A673 (cell line): ENCODE measurements at regions not wholly inside any gene's neighbourhood (a gene's known extent, or its start where the extent isn't known, plus 50 kb on each side); places are given as distances from the start of the nearest gene placed in this dataset.
"Not testable (repeated sequence)": the region's sequence is repeated elsewhere in the genome, so short reads cannot be mapped to it uniquely, and the experiment has no call there.

Experiments
- BruUV-seq: library from RNA; stranded (reverse); fragments of 400-500 nt; replicated peaks from 2 replicates; lab custom pipeline; 2021; lab: Mats Ljungman, UMichigan
- CTCF ChIA-PET: fragments of 300-600 bp; sonication (Branson Sonifier 250); formaldehyde crosslinking; loops from one replicate; lab custom pipeline; 2022; ENCODE audit warnings: antibody characterized with exemption; lab: Charles Lee
- POLR2A ChIA-PET: fragments of 300-600 bp; sonication (Branson Sonifier 250); formaldehyde crosslinking; loops from one replicate; lab custom pipeline; 2022; ENCODE audit warnings: antibody characterized with exemption; ENCODE audit not compliant: low non-redundant PET; lab: Charles Lee
- DNase-seq: peaks from one replicate; pipeline ENCODE4 v3.0.0-alpha.2; 2015; ENCODE audit warnings: low spot score
- H3K27ac ChIP-seq: fragments of 200-600 bp; sonication (generic); 2 replicates; pipeline ENCODE4 v1.5.1; 2016; ENCODE audit warnings: mixed run types, low read depth, mild to moderate bottlenecking, mixed read lengths, antibody characterized with exemption, low read length; ENCODE audit not compliant: poor library complexity, severe bottlenecking
- H3K27me3 ChIP-seq: fragments of 200-600 bp; sonication (generic); replicated peaks from 2 replicates; pipeline ENCODE4 v1.6.1; 2017; ENCODE audit warnings: mixed run types, low read depth, mild to moderate bottlenecking, mixed read lengths, antibody characterized with exemption, low read length; ENCODE audit not compliant: insufficient read depth, poor library complexity
- H3K36me3 ChIP-seq: fragments of 200-600 bp; sonication (generic); 2 replicates; pipeline ENCODE4 v1.6.1; 2016; ENCODE audit warnings: mixed run types, mild to moderate bottlenecking, mixed read lengths, antibody characterized with exemption, low read length; ENCODE audit not compliant: insufficient read depth, poor library complexity, severe bottlenecking
- H3K4me1 ChIP-seq: fragments of 200-600 bp; sonication (generic); 2 replicates; pipeline ENCODE4 v1.6.1; 2017; ENCODE audit warnings: mixed run types, mild to moderate bottlenecking, mixed read lengths, antibody characterized with exemption, low read length; ENCODE audit not compliant: insufficient read depth, poor library complexity, severe bottlenecking
- H3K4me3 ChIP-seq: fragments of 200-600 bp; sonication (generic); 2 replicates; pipeline ENCODE4 v1.5.1; 2016; ENCODE audit warnings: low read depth, mixed run types, mild to moderate bottlenecking, mixed read lengths, low read length; ENCODE audit not compliant: poor library complexity, severe bottlenecking
- H3K9me3 ChIP-seq: fragments of 200-600 bp; sonication (generic); 2 replicates; pipeline ENCODE4 v1.6.1; 2016; ENCODE audit warnings: mixed run types, low read depth, mild to moderate bottlenecking, mixed read lengths, antibody characterized with exemption, low read length; ENCODE audit not compliant: poor library complexity, severe bottlenecking
- CTCF ChIP-seq: fragments of 300-800, 200-600 bp; sonication (generic); conservative IDR thresholded peaks from 2 replicates; pipeline ENCODE4 v1.5.1; 2017; ENCODE audit warnings: low read depth, mild to moderate bottlenecking, antibody characterized with exemption, low read length, moderate library complexity, mixed read lengths
- EZH2 ChIP-seq: fragments of 200-600 bp; sonication (generic); IDR thresholded peaks from 2 replicates; pipeline ENCODE4 v1.6.1; 2017; ENCODE audit warnings: borderline replicate concordance, low read depth, mild to moderate bottlenecking, mixed read lengths, antibody characterized with exemption, low read length; ENCODE audit not compliant: poor library complexity, severe bottlenecking
- intact Hi-C: fragments of 100-400 bp; cut with micrococcal nuclease; formaldehyde crosslinking; loops from one replicate; pipeline ENCODE4 v1.10.0; 2022; ENCODE audit not compliant: unreplicated experiment

- no peak overlapping the region for H3K4me3 ChIP-seq
- H3K36me3 ChIP-seq = no peaks in the 10 kb centered on the region
- BruUV-seq = no TSS peak
- no peak for DNase-seq
- ChIA-PET POLR2A (interaction anchor here (0.6 kb wide), 1 partner anchor 13 kb away, joined by 3 read pairs; no protein-coding TSS in a partner anchor), CTCF (no interaction called here)
- TF ChIP-seq CTCF = no peak
- no peak for TF ChIP-seq EZH2
- no peaks in the 10 kb centered on the region for H3K9me3 ChIP-seq
- H3K27ac ChIP-seq = no peak overlapping the region
- intact Hi-C loops = no loop called here
- no peaks in the 10 kb centered on the region for H3K27me3 ChIP-seq
- no peaks in the 10 kb centered on the region for H3K4me1 ChIP-seq
Measured at GRCh38 chrX:17983389-17983788, 122.3 kb upstream of the RAI2 start.

DNA sequence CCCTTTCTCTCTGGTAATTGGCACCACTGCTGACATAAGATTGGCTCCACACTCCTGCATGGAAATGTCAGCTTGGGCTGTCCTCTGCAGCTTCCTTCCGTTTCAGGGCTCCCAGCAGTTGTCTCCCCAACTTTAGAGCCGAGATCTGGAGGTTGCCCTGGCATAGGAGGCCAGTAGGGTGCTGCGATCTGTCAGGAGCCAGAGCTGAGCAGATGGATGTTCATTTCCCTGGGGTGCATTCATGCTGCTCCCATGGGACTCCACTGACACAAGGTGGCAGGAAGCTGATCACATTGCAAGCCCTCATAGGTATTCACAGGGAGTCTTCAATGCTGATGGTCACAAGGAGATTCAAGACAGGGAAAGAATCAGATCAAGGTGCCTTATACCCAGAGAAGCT, 116.6 kb upstream of the RAI2 start:
- H3K36me3 ChIP-seq = no peaks in the 10 kb centered on the region
- no peak for TF ChIP-seq CTCF
- intact Hi-C loops = no loop called here
- H3K27me3 ChIP-seq = no peaks in the 10 kb centered on the region
- no peak for DNase-seq
- no peaks in the 10 kb centered on the region for H3K4me1 ChIP-seq
- H3K27ac ChIP-seq = no peak overlapping the region
- no TSS peak for BruUV-seq
- POLR2A ChIA-PET = no interaction called here
- CTCF ChIA-PET = no interaction called here
- H3K4me3 ChIP-seq = no peak overlapping the region
- H3K9me3 ChIP-seq = no peaks in the 10 kb centered on the region

DNA sequence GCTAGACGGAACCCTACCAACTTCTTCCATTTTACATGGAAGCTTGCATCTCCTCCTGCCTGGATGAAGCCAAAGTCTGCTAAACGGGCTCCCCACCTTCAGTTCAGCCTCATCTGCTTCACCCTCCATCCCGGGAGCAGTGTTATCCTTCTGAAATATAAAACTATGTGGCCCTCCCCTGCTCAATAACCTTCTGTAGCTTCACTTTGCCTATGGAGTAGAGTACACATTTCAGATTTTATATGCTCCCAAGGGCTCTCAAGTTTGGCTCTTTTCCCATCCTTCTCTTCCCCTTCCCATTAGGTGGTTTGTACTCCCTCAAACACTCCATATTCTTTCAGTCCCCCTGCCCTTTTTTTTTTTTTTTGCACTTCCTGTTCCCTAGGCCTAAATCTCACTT, 115.9 kb upstream of the RAI2 start:
- H3K27ac ChIP-seq = no peak overlapping the region
- BruUV-seq = no TSS peak

DNA sequence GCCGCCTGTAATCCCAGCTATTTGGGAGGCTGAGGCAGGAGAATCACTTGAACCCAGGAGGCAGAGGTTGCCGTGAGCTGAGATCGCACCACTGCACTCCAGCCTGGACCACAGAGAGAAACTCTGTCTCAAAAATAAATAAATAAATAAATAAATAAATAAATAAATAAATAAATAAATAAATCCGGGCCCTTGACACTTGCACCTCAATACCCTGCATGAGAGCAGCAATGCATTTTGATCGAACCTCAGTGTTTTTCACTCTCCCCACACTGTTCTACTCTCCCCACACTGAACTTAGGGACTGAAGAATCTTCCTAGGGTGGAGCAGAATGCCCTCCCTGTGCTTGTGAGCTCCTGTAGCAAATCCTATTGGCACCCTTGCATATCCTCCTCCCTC, 114.3 kb upstream of the RAI2 start:
- CTCF ChIA-PET, H3K4me3 ChIP-seq, BruUV-seq, H3K9me3 ChIP-seq, intact Hi-C loops, H3K36me3 ChIP-seq, H3K27me3 ChIP-seq, DNase-seq, H3K27ac ChIP-seq, H3K4me1 ChIP-seq: not testable (repeated sequence)
- POLR2A ChIA-PET = interaction anchor here (0.6 kb wide), 1 partner anchor 428 kb away, joined by 5 read pairs; no protein-coding TSS in a partner anchor

More for the DNA sequence above, 115.9 kb upstream of the RAI2 start:
- intact Hi-C loops = no loop called here
- ChIA-PET CTCF (no interaction called here), POLR2A (no interaction called here)
- no peak overlapping the region for H3K4me3 ChIP-seq
- no peaks in the 10 kb centered on the region for H3K9me3 ChIP-seq
- H3K4me1 ChIP-seq = no peaks in the 10 kb centered on the region
- TF ChIP-seq EZH2 (no peak), CTCF (no peak)
- no peaks in the 10 kb centered on the region for H3K27me3 ChIP-seq
- DNase-seq = no peak
- H3K36me3 ChIP-seq = no peaks in the 10 kb centered on the region
